HFFc6 (cell line): ENCODE measurements at regions not wholly inside any gene's neighbourhood (a gene's known extent, or its start where the extent isn't known, plus 50 kb on each side); places are given as distances from the start of the nearest gene placed in this dataset.
A peak's percentile ranks its signal among the peaks of the same experiment; 100 is the strongest.

Source experiments
- DNase-seq: peaks from one replicate; pipeline ENCODE4 v3.0.0-alpha.2; 2018
- H3K27ac Mint-ChIP-seq: 2 replicates; pipeline ENCODE4 v1.8.0; 2020; ENCODE audit warnings: mild to moderate bottlenecking, mixed read lengths
- H3K27me3 Mint-ChIP-seq: 2 replicates; pipeline ENCODE4 v1.8.0; 2021; ENCODE audit warnings: mild to moderate bottlenecking, moderate library complexity, mixed read lengths; ENCODE audit not compliant: insufficient read depth
- H3K36me3 Mint-ChIP-seq: 2 replicates; pipeline ENCODE4 v1.8.0; 2021; ENCODE audit warnings: low read depth, mixed read lengths
- H3K4me1 Mint-ChIP-seq: 2 replicates; pipeline ENCODE4 v1.8.0; 2020; ENCODE audit warnings: low read depth, mixed read lengths
- H3K4me3 Mint-ChIP-seq: 2 replicates; pipeline ENCODE4 v1.8.0; 2020; ENCODE audit warnings: mild to moderate bottlenecking, moderate library complexity, mixed read lengths
- H3K9me3 Mint-ChIP-seq: 2 replicates; pipeline ENCODE4 v1.8.0; 2020; ENCODE audit warnings: mild to moderate bottlenecking, mixed read lengths
- TF ChIP-seq, protein P1 (sequence below): fragments of 200-600 bp; sonication (generic); IDR thresholded peaks from 2 replicates; pipeline ENCODE4 v1.5.0; 2021; ENCODE audit warnings: antibody characterized with exemption, mild to moderate bottlenecking

DNA sequence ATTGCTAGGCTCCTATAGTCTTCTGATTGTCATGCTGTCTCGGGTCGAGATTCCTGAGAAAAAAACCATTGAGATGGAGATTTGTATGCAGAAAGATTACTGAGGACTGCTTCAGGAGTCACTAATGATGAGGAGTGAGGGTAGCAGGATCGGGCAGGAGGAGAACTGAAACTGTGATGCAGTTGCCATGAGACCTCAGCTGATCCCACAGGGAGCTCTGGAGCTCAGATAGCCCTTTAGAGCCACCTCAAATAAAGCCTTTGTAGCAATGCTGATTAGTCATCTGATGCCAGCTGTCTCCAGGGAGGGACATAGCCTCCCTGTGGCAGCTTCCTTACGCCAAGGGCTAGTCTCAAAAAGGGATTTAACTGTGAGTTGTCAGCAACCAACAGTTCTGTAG is 256.9 kb downstream of the DMAC1 start:
- Mint-ChIP-seq H3K27ac (no peak overlapping the region), H3K27me3 (no peaks in the 10 kb centered on the region), H3K4me3 (no peak overlapping the region), H3K4me1 (no peaks in the 10 kb centered on the region), H3K36me3 (no peaks in the 10 kb centered on the region), H3K9me3 (peaks cover 12% of the 10 kb centered on the region; the same call in 1 of the 2 replicates)
- TF ChIP-seq, protein P1, sequence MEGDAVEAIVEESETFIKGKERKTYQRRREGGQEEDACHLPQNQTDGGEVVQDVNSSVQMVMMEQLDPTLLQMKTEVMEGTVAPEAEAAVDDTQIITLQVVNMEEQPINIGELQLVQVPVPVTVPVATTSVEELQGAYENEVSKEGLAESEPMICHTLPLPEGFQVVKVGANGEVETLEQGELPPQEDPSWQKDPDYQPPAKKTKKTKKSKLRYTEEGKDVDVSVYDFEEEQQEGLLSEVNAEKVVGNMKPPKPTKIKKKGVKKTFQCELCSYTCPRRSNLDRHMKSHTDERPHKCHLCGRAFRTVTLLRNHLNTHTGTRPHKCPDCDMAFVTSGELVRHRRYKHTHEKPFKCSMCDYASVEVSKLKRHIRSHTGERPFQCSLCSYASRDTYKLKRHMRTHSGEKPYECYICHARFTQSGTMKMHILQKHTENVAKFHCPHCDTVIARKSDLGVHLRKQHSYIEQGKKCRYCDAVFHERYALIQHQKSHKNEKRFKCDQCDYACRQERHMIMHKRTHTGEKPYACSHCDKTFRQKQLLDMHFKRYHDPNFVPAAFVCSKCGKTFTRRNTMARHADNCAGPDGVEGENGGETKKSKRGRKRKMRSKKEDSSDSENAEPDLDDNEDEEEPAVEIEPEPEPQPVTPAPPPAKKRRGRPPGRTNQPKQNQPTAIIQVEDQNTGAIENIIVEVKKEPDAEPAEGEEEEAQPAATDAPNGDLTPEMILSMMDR = no peak
- no peak for DNase-seq

DNA sequence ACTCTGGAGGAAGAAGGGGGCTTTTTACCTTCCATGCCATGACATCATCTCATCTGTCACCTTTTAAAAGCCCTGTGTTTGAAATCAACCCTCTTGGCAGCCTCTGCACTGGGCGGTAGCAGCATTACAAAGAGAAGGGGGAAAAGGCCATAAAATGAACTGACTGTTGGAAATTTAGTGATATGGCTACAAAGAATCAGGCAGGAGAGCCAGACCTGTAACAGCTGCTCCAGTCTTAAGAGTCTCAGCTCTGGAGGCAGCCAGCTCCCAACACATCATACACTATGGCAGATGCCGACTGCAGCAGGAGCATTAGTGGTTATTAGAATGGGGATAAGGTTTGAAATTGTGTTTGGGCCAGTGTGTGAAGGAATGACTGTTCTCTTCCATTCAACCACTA is 257.5 kb downstream of the DMAC1 start:
- H3K27me3 Mint-ChIP-seq = peaks cover 1% of the 10 kb centered on the region; the same call in 1 of the 2 replicates
- H3K36me3 Mint-ChIP-seq = no peaks in the 10 kb centered on the region
- peaks cover 12% of the 10 kb centered on the region; the same call in 1 of the 2 replicates for H3K9me3 Mint-ChIP-seq
- no peaks in the 10 kb centered on the region for H3K4me1 Mint-ChIP-seq
- H3K4me3 Mint-ChIP-seq = no peak overlapping the region
- TF ChIP-seq, protein P1 = no peak
- no peak for DNase-seq
- H3K27ac Mint-ChIP-seq = no peak overlapping the region

- H3K9me3 Mint-ChIP-seq = peaks cover 3% of the 10 kb centered on the region; the same call in 1 of the 2 replicates
- TF ChIP-seq, protein P1 = peak; percentile 76; the same call in 1 of the 2 replicates
- no peak for DNase-seq
- H3K4me1 Mint-ChIP-seq = no peaks in the 10 kb centered on the region
- no peak overlapping the region for H3K4me3 Mint-ChIP-seq
- H3K27me3 Mint-ChIP-seq = peaks cover 1% of the 10 kb centered on the region; the same call in 1 of the 2 replicates
- H3K27ac Mint-ChIP-seq = no peak overlapping the region
- H3K36me3 Mint-ChIP-seq = no peaks in the 10 kb centered on the region
Measured at GRCh38 chr9:7536310-7536939, 263.2 kb downstream of the DMAC1 start.

- DNase-seq = no peak
- H3K4me1 Mint-ChIP-seq = no peaks in the 10 kb centered on the region
- peaks cover 1% of the 10 kb centered on the region; the same call in 1 of the 2 replicates for H3K27me3 Mint-ChIP-seq
- no peaks in the 10 kb centered on the region for H3K36me3 Mint-ChIP-seq
- H3K27ac Mint-ChIP-seq = no peak overlapping the region
- no peak overlapping the region for H3K4me3 Mint-ChIP-seq
- peaks cover 10% of the 10 kb centered on the region; the same call in 1 of the 2 replicates for H3K9me3 Mint-ChIP-seq
- TF ChIP-seq, protein P1 = no peak
Measured at GRCh38 chr9:7534211-7534935, 265.2 kb downstream of the DMAC1 start.

GRCh38 chr9:7533376-7534090 is 266.0 kb downstream of the DMAC1 start:
- H3K36me3 Mint-ChIP-seq = no peaks in the 10 kb centered on the region
- TF ChIP-seq, protein P1 = no peak
- no peak overlapping the region for H3K27ac Mint-ChIP-seq
- H3K4me1 Mint-ChIP-seq = no peaks in the 10 kb centered on the region
- H3K9me3 Mint-ChIP-seq = peaks cover 10% of the 10 kb centered on the region; the same call in 1 of the 2 replicates
- H3K27me3 Mint-ChIP-seq = peaks cover 1% of the 10 kb centered on the region; the same call in 1 of the 2 replicates
- no peak overlapping the region for H3K4me3 Mint-ChIP-seq
- no peak for DNase-seq
